GM11168 (cell line): ENCODE measurements at regions not wholly inside any gene's neighbourhood (a gene's known extent, or its start where the extent isn't known, plus 50 kb on each side); places are given as distances from the start of the nearest gene placed in this dataset.
"Not testable (repeated sequence)": the region's sequence is repeated elsewhere in the genome, so short reads cannot be mapped to it uniquely, and the experiment has no call there.

Experiments
- in situ Hi-C: fragments of 300-500 bp; cut with MboI; formaldehyde crosslinking; loops from one replicate; pipeline ENCODE4 v1.12.0; 2022; ENCODE audit warnings: low sequenced_read_pairs; ENCODE audit not compliant: unreplicated experiment

GRCh38 chr15:66985653-66986052, 79.7 kb upstream of the SMAD3 start:
- in situ Hi-C loops = no loop called here

GRCh38 chr15:66986951-66987350, 78.5 kb upstream of the SMAD3 start:
- in situ Hi-C loops = no loop called here

GRCh38 chr15:66993090-66993489, 72.3 kb upstream of the SMAD3 start:
- in situ Hi-C loops = no loop called here

- in situ Hi-C loops = no loop called here
Measured at GRCh38 chr15:66993874-66994696, 71.3 kb upstream of the SMAD3 start.

- in situ Hi-C loops = no loop called here
Measured at GRCh38 chr15:66994927-66995656, 70.3 kb upstream of the SMAD3 start.

- in situ Hi-C loops = no loop called here
Measured at GRCh38 chr15:66996094-66996493, 69.3 kb upstream of the SMAD3 start.

GRCh38 chr15:66997212-66997611, 68.2 kb upstream of the SMAD3 start:
- in situ Hi-C loops = no loop called here

- in situ Hi-C loops = not testable (repeated sequence)
Measured at GRCh38 chr15:66998234-66998633, 67.2 kb upstream of the SMAD3 start.

- in situ Hi-C loops = no loop called here
Measured at GRCh38 chr15:66999046-66999968, 66.1 kb upstream of the SMAD3 start.

GRCh38 chr15:67000896-67001295, 64.5 kb upstream of the SMAD3 start:
- in situ Hi-C loops = no loop called here

- in situ Hi-C loops = no loop called here
Measured at GRCh38 chr15:67002368-67002767, 63.0 kb upstream of the SMAD3 start.

- in situ Hi-C loops = no loop called here
Measured at GRCh38 chr15:67003586-67003985, 61.8 kb upstream of the SMAD3 start.

- in situ Hi-C loops = no loop called here
Measured at GRCh38 chr15:67004142-67004541, 61.3 kb upstream of the SMAD3 start.

GRCh38 chr15:67005294-67005996, 60.0 kb upstream of the SMAD3 start:
- in situ Hi-C loops = no loop called here

- in situ Hi-C loops = no loop called here
Measured at GRCh38 chr15:67006083-67007065, 59.0 kb upstream of the SMAD3 start.

GRCh38 chr15:67009576-67010569, 55.5 kb upstream of the SMAD3 start:
- in situ Hi-C loops = no loop called here

- in situ Hi-C loops = no loop called here
Measured at GRCh38 chr15:67010898-67011616, 54.3 kb upstream of the SMAD3 start.
